CD4-positive, CD25-positive, alpha-beta regulatory T cell (primary cell): ENCODE measurements at regions not wholly inside any gene's neighbourhood (a gene's known extent, or its start where the extent isn't known, plus 50 kb on each side); places are given as distances from the start of the nearest gene placed in this dataset.

Experiments used
- ATAC-seq, 2 donors: fragments of 150-1000 bp; cut with Tn5 transposase; one replicate each; pipeline ENCODE4 v1.10.0; 2021; ENCODE audit warnings: low read depth in 2 of 2, moderate number of reproducible peaks in 2 of 2, moderate library complexity in 1 of 2
- DNase-seq, 3 donors: peaks; one replicate each; pipeline versions ENCODE4 v3.0.0 to v3.0.0-alpha.2; 2012 to 2022; ENCODE audit warnings: mixed read lengths in 1 of 3
- H3K27ac ChIP-seq: one replicate; pipeline ENCODE4 v1.7.0; 2013; ENCODE audit warnings: mild to moderate bottlenecking, low read length; ENCODE audit not compliant: insufficient read depth, poor library complexity, severe bottlenecking
- H3K27me3 ChIP-seq: one replicate; pipeline ENCODE4 v1.7.0; 2013; ENCODE audit warnings: low read length; ENCODE audit not compliant: control insufficient read depth, insufficient read depth
- H3K36me3 ChIP-seq: one replicate; pipeline ENCODE4 v1.7.0; 2013; ENCODE audit warnings: mild to moderate bottlenecking, low read length, moderate library complexity; ENCODE audit not compliant: control insufficient read depth, insufficient read depth
- H3K4me1 ChIP-seq: 2 replicates; pipeline ENCODE4 v1.7.0; 2013; ENCODE audit warnings: mild to moderate bottlenecking, low read length; ENCODE audit not compliant: insufficient read depth, control insufficient read depth, poor library complexity, severe bottlenecking
- H3K4me3 ChIP-seq: one replicate; pipeline ENCODE4 v1.7.0; 2013; ENCODE audit warnings: low read depth, mild to moderate bottlenecking, low read length, moderate library complexity
- H3K9me3 ChIP-seq, 2 experiments: 1 replicate in 1 of 2; 2 replicates in 1 of 2; pipeline ENCODE4 v1.7.0; 2013; ENCODE audit warnings: low read length in 2 of 2, mild to moderate bottlenecking in 1 of 2, moderate library complexity in 1 of 2; ENCODE audit not compliant: control insufficient read depth in 2 of 2
- H3K27ac Mint-ChIP-seq, 3 donors: one replicate each; pipeline ENCODE4 v1.8.0; 2020 to 2022; ENCODE audit warnings: mild to moderate bottlenecking in 3 of 3, mixed read lengths in 3 of 3, moderate library complexity in 2 of 3
- H3K27me3 Mint-ChIP-seq: one replicate; pipeline ENCODE4 v1.8.0; 2022; ENCODE audit warnings: mild to moderate bottlenecking, mixed read lengths
- H3K36me3 Mint-ChIP-seq: one replicate; pipeline ENCODE4 v1.8.0; 2020; ENCODE audit warnings: mixed read lengths
- H3K4me1 Mint-ChIP-seq, 4 donors: one replicate each; pipeline ENCODE4 v1.8.0; 2020 to 2022; ENCODE audit warnings: mixed read lengths in 4 of 4, mild to moderate bottlenecking in 1 of 4
- H3K4me3 Mint-ChIP-seq, 4 donors: one replicate each; pipeline ENCODE4 v1.8.0; 2020 to 2022; ENCODE audit warnings: mild to moderate bottlenecking in 4 of 4, mixed read lengths in 4 of 4, moderate library complexity in 3 of 4
- H3K9me3 Mint-ChIP-seq, 7 donors: one replicate each; pipeline ENCODE4 v1.8.0; 2020 to 2022; ENCODE audit warnings: mixed read lengths in 7 of 7, mild to moderate bottlenecking in 3 of 7, moderate library complexity in 2 of 7

DNA sequence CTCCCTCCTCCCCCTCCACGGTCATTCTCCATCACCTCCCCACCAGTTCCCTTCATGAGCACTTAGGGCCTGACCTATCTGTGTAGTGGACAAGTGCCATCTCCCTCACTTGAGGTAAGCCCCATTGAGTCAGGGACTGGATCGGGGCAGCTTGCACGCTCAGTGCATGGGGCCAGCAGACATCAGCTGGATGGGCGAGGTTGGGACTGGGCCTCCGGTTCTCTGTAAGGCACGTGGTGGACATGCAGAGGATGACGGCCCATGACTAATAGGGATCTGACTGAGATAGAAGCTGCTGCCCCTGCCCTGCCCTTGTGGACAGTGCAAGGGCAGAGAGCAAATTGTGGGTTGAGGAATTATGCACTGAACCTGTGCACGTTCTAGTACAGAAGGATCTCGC is 120.4 kb upstream of the C1orf174 start:
- H3K4me3 Mint-ChIP-seq, result no peak overlapping the region
- no peaks in the 10 kb centered on the region for H3K27me3 ChIP-seq
- ATAC-seq (no peak), DNase-seq (no peak)
- no peak overlapping the region for H3K4me3 ChIP-seq
- no peaks in the 10 kb centered on the region for H3K9me3 ChIP-seq
- peaks cover 9% of the 10 kb centered on the region for H3K27me3 Mint-ChIP-seq
- no peaks in the 10 kb centered on the region for H3K4me1 ChIP-seq
- no peaks in the 10 kb centered on the region for H3K36me3 ChIP-seq
- H3K27ac ChIP-seq, result no peak overlapping the region
- H3K9me3 Mint-ChIP-seq, result peaks cover 0 to 2% (median 0%) of the 10 kb centered on the region in 7 donors
- H3K27ac Mint-ChIP-seq, result no peak overlapping the region
- peaks cover 0 to 3% (median 1%) of the 10 kb centered on the region in 4 donors for H3K4me1 Mint-ChIP-seq
- H3K36me3 Mint-ChIP-seq, result no peaks in the 10 kb centered on the region

DNA sequence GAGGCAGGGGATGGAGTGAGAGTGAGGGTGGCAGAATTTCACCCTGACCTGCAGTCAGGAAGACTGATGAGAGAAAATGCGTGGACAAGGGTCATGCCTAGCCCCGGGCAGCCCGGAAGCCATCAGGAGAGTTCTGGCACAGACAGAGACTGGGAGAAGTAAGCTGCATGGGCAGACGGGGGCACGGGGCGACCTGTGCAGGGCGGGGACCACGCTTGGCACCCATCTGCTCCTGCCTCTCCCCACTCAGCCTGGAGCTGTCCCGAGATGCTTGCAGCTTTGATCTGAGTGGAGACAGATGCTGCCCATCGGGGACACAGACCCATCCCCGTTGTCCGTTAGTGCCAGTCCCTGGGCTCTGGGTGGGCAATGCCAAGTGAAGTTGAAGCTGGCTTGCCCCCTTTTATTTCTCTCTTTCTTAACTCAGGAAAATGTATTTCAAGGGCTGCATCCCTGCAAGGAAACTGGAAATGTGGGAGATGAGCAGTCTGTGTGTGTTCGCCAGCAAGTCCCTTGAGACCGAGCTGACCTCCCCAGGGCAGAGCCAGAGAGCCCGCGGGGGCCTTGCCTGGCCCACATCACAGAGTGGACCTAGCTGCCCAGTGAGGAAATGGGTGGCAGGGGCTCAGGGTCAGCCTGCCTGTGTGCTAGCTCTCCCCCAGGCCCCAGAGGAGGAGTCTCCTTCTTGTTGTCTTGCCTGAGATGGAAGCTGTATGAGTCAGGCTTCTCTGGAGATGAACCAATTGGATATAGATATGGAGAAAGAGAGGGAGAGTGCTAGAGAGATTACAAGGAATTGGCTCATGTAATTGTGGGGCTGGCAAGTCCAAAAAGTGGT is 121.3 kb upstream of the C1orf174 start:
- H3K27me3 Mint-ChIP-seq, result peaks cover 4% of the 10 kb centered on the region
- H3K4me1 Mint-ChIP-seq, result peaks cover 0 to 3% (median 1%) of the 10 kb centered on the region in 4 donors
- Histone ChIP-seq H3K27me3 (no peaks in the 10 kb centered on the region), H3K4me3 (no peak overlapping the region), H3K36me3 (no peaks in the 10 kb centered on the region), H3K27ac (no peak overlapping the region), H3K9me3 (no peaks in the 10 kb centered on the region), H3K4me1 (no peaks in the 10 kb centered on the region)
- H3K27ac Mint-ChIP-seq, result no peak overlapping the region
- DNase-seq (no peak), ATAC-seq (no peak)
- H3K4me3 Mint-ChIP-seq, result no peak overlapping the region
- H3K9me3 Mint-ChIP-seq, result peaks cover 0 to 2% (median 0%) of the 10 kb centered on the region in 7 donors
- H3K36me3 Mint-ChIP-seq, result no peaks in the 10 kb centered on the region

DNA sequence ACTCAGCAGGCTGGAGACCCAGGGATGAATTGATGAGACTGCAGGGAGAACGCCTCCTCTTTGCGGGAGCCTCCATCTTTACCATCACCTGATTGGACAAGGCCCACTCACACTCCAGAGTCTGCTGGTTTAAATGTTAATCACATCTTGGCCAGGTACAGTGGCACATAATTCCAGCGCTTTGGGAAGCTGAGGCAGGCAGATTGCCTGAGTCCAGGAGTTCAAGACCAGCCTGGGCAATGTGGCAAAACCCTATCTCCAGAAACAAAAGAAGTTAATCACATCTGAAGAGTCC is 121.8 kb upstream of the C1orf174 start:
- Mint-ChIP-seq H3K36me3 (no peaks in the 10 kb centered on the region), H3K27ac (no peak overlapping the region), H3K9me3 (peaks cover 0 to 2% (median 0%) of the 10 kb centered on the region in 7 donors), H3K4me1 (no peaks in the 10 kb centered on the region), H3K27me3 (peaks cover 4% of the 10 kb centered on the region), H3K4me3 (no peak overlapping the region)
- Histone ChIP-seq H3K27me3 (no peaks in the 10 kb centered on the region), H3K27ac (no peak overlapping the region), H3K4me1 (no peaks in the 10 kb centered on the region), H3K4me3 (no peak overlapping the region), H3K9me3 (no peaks in the 10 kb centered on the region), H3K36me3 (no peaks in the 10 kb centered on the region)
- no peak for DNase-seq
- ATAC-seq, result no peak

DNA sequence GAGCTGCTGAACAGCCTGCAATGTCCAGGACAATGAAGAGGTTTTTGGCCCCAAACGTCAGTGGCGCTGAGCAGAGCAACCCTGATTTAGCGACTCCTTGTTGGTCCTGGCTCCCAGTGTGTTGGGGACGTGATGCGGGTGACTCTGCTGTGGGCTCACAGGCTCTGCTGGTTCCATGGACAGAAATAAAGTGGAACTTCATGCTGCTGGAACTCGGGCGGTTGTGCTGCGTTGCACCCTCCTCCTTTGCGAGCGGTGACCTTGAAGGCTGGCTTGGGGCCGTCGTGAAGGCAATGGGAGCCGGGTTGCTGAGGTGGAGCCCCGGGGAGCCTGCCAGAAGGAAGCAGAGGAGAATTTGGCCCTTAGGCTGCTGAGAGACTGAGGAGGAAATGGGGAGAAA is 122.6 kb upstream of the C1orf174 start:
- peaks cover 4% of the 10 kb centered on the region for H3K27me3 Mint-ChIP-seq
- H3K27me3 ChIP-seq, result no peaks in the 10 kb centered on the region

DNA sequence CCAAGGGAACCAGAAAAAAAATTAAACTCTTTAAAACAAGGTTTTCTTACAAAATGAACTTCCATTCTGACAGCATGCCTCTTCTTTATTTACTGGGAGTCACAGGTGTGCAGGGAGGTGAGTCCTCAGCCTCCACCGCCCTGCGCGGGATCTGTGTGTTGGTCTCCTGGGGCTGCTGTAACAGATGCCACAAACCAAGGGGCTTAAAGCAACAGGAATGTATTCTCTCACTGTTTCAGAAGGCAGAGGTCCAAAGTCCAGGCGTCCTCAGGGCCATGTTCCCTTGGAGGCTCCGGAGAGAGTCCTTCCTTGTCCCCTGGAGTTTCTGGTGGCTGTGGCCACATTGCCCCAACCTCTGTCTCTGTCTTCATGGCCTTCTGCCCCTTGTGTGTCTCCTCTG is 123.6 kb upstream of the C1orf174 start:
- H3K36me3 ChIP-seq, result no peaks in the 10 kb centered on the region
- ATAC-seq (no peak), DNase-seq (no peak)
- no peaks in the 10 kb centered on the region for H3K4me1 ChIP-seq
- Mint-ChIP-seq H3K4me1 (no peaks in the 10 kb centered on the region), H3K9me3 (peaks cover 0 to 2% (median 0%) of the 10 kb centered on the region in 7 donors), H3K27ac (no peak overlapping the region), H3K27me3 (peaks cover 7% of the 10 kb centered on the region), H3K4me3 (no peak overlapping the region), H3K36me3 (no peaks in the 10 kb centered on the region)
- H3K9me3 ChIP-seq, result no peaks in the 10 kb centered on the region
- H3K27me3 ChIP-seq, result no peaks in the 10 kb centered on the region
- H3K4me3 ChIP-seq, result no peak overlapping the region
- no peak overlapping the region for H3K27ac ChIP-seq

More for the DNA sequence above, 122.6 kb upstream of the C1orf174 start:
- peaks cover 0 to 2% (median 0%) of the 10 kb centered on the region in 7 donors for H3K9me3 Mint-ChIP-seq
- H3K27ac ChIP-seq, result no peak overlapping the region
- no peaks in the 10 kb centered on the region for H3K4me1 ChIP-seq
- no peak overlapping the region for H3K4me3 ChIP-seq
- ATAC-seq (no peak), DNase-seq (no peak)
- H3K36me3 Mint-ChIP-seq, result no peaks in the 10 kb centered on the region
- no peaks in the 10 kb centered on the region for H3K9me3 ChIP-seq
- H3K4me3 Mint-ChIP-seq, result no peak overlapping the region
- H3K27ac Mint-ChIP-seq, result no peak overlapping the region
- H3K36me3 ChIP-seq, result no peaks in the 10 kb centered on the region
- H3K4me1 Mint-ChIP-seq, result no peaks in the 10 kb centered on the region

DNA sequence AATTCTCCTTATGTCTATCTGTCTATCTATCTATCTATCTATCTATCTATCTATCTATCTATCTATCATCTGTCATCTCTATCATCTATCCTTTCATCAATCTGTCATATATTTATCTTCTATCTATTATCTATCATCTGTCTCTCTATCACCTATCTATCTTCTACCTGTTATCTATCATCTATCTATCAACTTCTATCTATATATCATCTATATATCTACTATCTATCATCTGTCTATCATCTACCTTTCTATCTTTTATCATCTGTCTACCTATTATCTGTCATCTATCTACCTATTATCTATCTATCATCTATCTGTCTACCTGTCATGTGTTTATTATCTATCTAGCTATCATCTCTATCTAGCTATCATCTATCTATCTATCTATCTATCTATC is 124.7 kb upstream of the C1orf174 start:
- Histone ChIP-seq H3K9me3 (no peaks in the 10 kb centered on the region), H3K27ac (no peak overlapping the region), H3K27me3 (no peaks in the 10 kb centered on the region), H3K4me1 (no peaks in the 10 kb centered on the region), H3K36me3 (no peaks in the 10 kb centered on the region), H3K4me3 (no peak overlapping the region)
- DNase-seq (no peak), ATAC-seq (no peak)
- H3K27me3 Mint-ChIP-seq, result peaks cover 7% of the 10 kb centered on the region
- no peaks in the 10 kb centered on the region for H3K36me3 Mint-ChIP-seq
- H3K9me3 Mint-ChIP-seq, result peaks cover 0 to under 1% (median 0%) of the 10 kb centered on the region in 7 donors
- no peak overlapping the region for H3K4me3 Mint-ChIP-seq
- no peaks in the 10 kb centered on the region for H3K4me1 Mint-ChIP-seq
- H3K27ac Mint-ChIP-seq, result no peak overlapping the region

DNA sequence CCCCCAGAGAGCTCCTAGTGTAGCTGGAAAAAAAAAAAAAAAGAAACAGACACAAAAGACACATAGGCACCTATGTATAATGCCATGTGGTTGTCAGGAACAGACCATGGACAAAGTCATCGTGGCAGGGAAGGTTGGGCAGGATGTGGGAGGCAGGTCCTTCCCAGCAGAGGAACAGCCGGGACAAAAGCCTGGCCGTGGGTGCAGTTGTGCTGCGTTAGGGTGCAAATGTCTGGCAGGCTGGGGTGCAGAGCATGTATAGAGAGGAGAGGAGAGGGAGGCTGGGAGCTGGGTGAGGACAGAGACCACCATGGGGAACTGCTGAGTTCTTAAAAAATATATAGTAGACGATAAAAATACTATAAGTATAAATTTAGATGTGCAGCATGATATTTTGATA is 125.7 kb upstream of the C1orf174 start:
- no peaks in the 10 kb centered on the region for H3K4me1 Mint-ChIP-seq
- DNase-seq (no peak), ATAC-seq (no peak)
- Histone ChIP-seq H3K27ac (no peak overlapping the region), H3K4me3 (no peak overlapping the region), H3K9me3 (no peaks in the 10 kb centered on the region), H3K27me3 (no peaks in the 10 kb centered on the region), H3K4me1 (no peaks in the 10 kb centered on the region), H3K36me3 (no peaks in the 10 kb centered on the region)
- no peaks in the 10 kb centered on the region for H3K9me3 Mint-ChIP-seq
- peaks cover 7% of the 10 kb centered on the region for H3K27me3 Mint-ChIP-seq
- no peak overlapping the region for H3K27ac Mint-ChIP-seq
- H3K4me3 Mint-ChIP-seq, result no peak overlapping the region
- no peaks in the 10 kb centered on the region for H3K36me3 Mint-ChIP-seq

DNA sequence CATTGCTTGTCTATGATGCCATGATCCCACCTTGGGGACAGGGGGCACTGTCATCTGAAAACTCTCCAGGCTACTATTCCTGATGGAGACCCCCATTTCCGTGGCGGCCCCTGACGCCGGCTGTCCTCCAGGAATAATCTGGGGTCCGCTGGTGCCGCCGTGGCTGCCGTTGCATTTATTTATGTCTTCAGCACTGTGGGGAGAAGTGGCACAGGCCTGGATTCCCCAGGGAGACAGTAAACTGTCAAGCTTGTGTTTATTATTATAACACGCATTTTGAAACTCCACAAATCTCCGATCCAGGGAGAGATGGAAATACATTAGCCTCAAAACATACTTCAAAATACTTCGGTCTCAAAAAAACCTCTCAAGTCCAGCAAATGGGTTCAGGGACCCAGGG is 126.9 kb upstream of the C1orf174 start:
- no peaks in the 10 kb centered on the region for H3K4me1 Mint-ChIP-seq
- no peak overlapping the region for H3K4me3 Mint-ChIP-seq
- ATAC-seq (no peak), DNase-seq (no peak)
- no peaks in the 10 kb centered on the region for H3K4me1 ChIP-seq
- H3K27ac Mint-ChIP-seq, result no peak overlapping the region
- no peaks in the 10 kb centered on the region for H3K9me3 ChIP-seq
- no peaks in the 10 kb centered on the region for H3K27me3 ChIP-seq
- H3K27me3 Mint-ChIP-seq, result peaks cover 7% of the 10 kb centered on the region
- H3K36me3 ChIP-seq, result no peaks in the 10 kb centered on the region
- H3K4me3 ChIP-seq, result no peak overlapping the region
- peaks cover 0 to 4% (median 2%) of the 10 kb centered on the region in 7 donors for H3K9me3 Mint-ChIP-seq
- H3K36me3 Mint-ChIP-seq, result no peaks in the 10 kb centered on the region
- H3K27ac ChIP-seq, result no peak overlapping the region
